IMR-90 (cell line): ENCODE measurements at regions not wholly inside any gene's neighbourhood (a gene's known extent, or its start where the extent isn't known, plus 50 kb on each side); places are given as distances from the start of the nearest gene placed in this dataset.

ENCODE experiments used
- ATAC-seq: fragments of 200-7000 bp; cut with Tn5 transposase; 2 replicates; pipeline ENCODE4 v1.9.1; 2020; ENCODE audit warnings: low read depth, mild to moderate bottlenecking, moderate library complexity
- BruUV-seq: library from RNA; stranded (reverse); fragments of 400-500 nt; replicated peaks from 2 replicates; lab custom pipeline; 2021; lab: Mats Ljungman, UMichigan
- CTCF ChIA-PET: fragments of 300-600 bp; formaldehyde crosslinking; extraction: SDS; loops from one replicate; lab custom pipeline; 2021; ENCODE audit warnings: antibody characterized with exemption; lab: Yijun Ruan, JAX
- POLR2A ChIA-PET: fragments of 300-600 bp; sonication (Branson Sonifier 250); formaldehyde crosslinking; loops from one replicate; lab custom pipeline; 2022; ENCODE audit warnings: antibody characterized with exemption; ENCODE audit not compliant: unreplicated experiment; lab: Charles Lee
- DNase-seq: peaks from one replicate; pipeline ENCODE4 v3.0.0; 2013
- H2AFZ ChIP-seq: replicated peaks from 2 replicates; pipeline ENCODE3; 2013; ENCODE audit warnings: low read length, mild to moderate bottlenecking; ENCODE audit not compliant: poor library complexity
- H2AK5ac ChIP-seq: 2 replicates; pipeline ENCODE4 v1.6.1; 2013; ENCODE audit warnings: low read depth, low read length, inconsistent platforms
- H2AK9ac ChIP-seq: replicated peaks from 2 replicates; pipeline ENCODE3; 2013; ENCODE audit warnings: mild to moderate bottlenecking, low read depth, low read length, moderate library complexity; ENCODE audit not compliant: poor library complexity
- H2BK120ac ChIP-seq: 2 replicates; pipeline ENCODE4 v1.6.1; 2013; ENCODE audit warnings: low read depth, low read length, inconsistent platforms
- H2BK15ac ChIP-seq: 3 replicates; pipeline ENCODE4 v1.6.1; 2013; ENCODE audit warnings: low read depth, low read length, inconsistent platforms
- H2BK20ac ChIP-seq: 2 replicates; pipeline ENCODE4 v1.6.1; 2013; ENCODE audit warnings: low read depth, mild to moderate bottlenecking, inconsistent platforms, low read length, moderate library complexity
- H2BK5ac ChIP-seq: 2 replicates; pipeline ENCODE4 v1.6.1; 2013; ENCODE audit warnings: mild to moderate bottlenecking, low read depth, low read length, inconsistent platforms; ENCODE audit not compliant: poor library complexity, severe bottlenecking
- H3K14ac ChIP-seq: replicated peaks from 2 replicates; pipeline ENCODE4 v1.6.1; 2013; ENCODE audit warnings: low read depth, low read length, inconsistent platforms
- H3K18ac ChIP-seq: 2 replicates; pipeline ENCODE4 v1.6.1; 2013; ENCODE audit warnings: low read depth, low read length, control low read depth
- H3K23ac ChIP-seq: 2 replicates; pipeline ENCODE4 v1.6.1; 2013; ENCODE audit warnings: low read depth, low read length, inconsistent platforms
- H3K27ac ChIP-seq: 2 replicates; pipeline ENCODE4 v1.5.1; 2013; ENCODE audit warnings: mild to moderate bottlenecking, control low read depth, low read length; ENCODE audit not compliant: insufficient read depth
- H3K27me3 ChIP-seq: 2 replicates; pipeline ENCODE4 v1.6.1; 2013; ENCODE audit warnings: low read length; ENCODE audit not compliant: control insufficient read depth, insufficient read depth
- H3K36me3 ChIP-seq: 2 replicates; pipeline ENCODE4 v1.6.1; 2013; ENCODE audit warnings: low read length, mixed read lengths; ENCODE audit not compliant: control insufficient read depth, insufficient read depth
- H3K4ac ChIP-seq: 2 replicates; pipeline ENCODE4 v1.6.1; 2013; ENCODE audit warnings: low read depth, low read length, inconsistent platforms
- H3K4me1 ChIP-seq: 2 replicates; pipeline ENCODE4 v1.6.1; 2013; ENCODE audit warnings: low read length, mixed read lengths; ENCODE audit not compliant: control insufficient read depth, insufficient read depth
- H3K4me2 ChIP-seq: 2 replicates; pipeline ENCODE4 v1.6.1; 2013; ENCODE audit warnings: low read depth, mild to moderate bottlenecking, control low read depth, low read length, moderate library complexity
- H3K4me3 ChIP-seq: 2 replicates; pipeline ENCODE4 v1.5.1; 2013; ENCODE audit warnings: low read depth, mild to moderate bottlenecking, control low read depth, low read length, moderate library complexity; ENCODE audit not compliant: insufficient read depth
- H3K56ac ChIP-seq: 2 replicates; pipeline ENCODE4 v1.6.1; 2013; ENCODE audit warnings: low read length, inconsistent platforms; ENCODE audit not compliant: insufficient read depth; ENCODE audit errors: extremely low read depth
- H3K79me1 ChIP-seq, 2 experiments: 2 replicates each; pipeline ENCODE4 v1.6.1; 2013; ENCODE audit warnings: low read length in 2 of 2, inconsistent platforms in 1 of 2, low read depth in 1 of 2
- H3K9ac ChIP-seq: 2 replicates; pipeline ENCODE4 v1.6.1; 2013; ENCODE audit warnings: low read depth, low read length, control low read depth
- H3K9me1 ChIP-seq: 2 replicates; pipeline ENCODE4 v1.6.1; 2013; ENCODE audit warnings: low read length, inconsistent platforms; ENCODE audit not compliant: insufficient read depth
- H3K9me3 ChIP-seq: 2 replicates; pipeline ENCODE4 v1.6.1; 2013; ENCODE audit warnings: low read length; ENCODE audit not compliant: control insufficient read depth, insufficient read depth
- H4K20me1 ChIP-seq: 2 replicates; pipeline ENCODE4 v1.6.1; 2013; ENCODE audit warnings: low read length, inconsistent platforms; ENCODE audit not compliant: insufficient read depth
- H4K5ac ChIP-seq: 2 replicates; pipeline ENCODE4 v1.6.1; 2013; ENCODE audit warnings: mild to moderate bottlenecking, low read depth, low read length, control low read depth
- H4K8ac ChIP-seq, 2 experiments: 2 replicates each; pipeline ENCODE4 v1.6.1; 2013; ENCODE audit warnings: low read depth in 2 of 2, low read length in 2 of 2, control low read depth in 1 of 2, inconsistent platforms in 1 of 2
- H4K91ac ChIP-seq: 2 replicates; pipeline ENCODE4 v1.6.1; 2013; ENCODE audit warnings: low read depth, low read length, inconsistent platforms; ENCODE audit not compliant: insufficient read depth
- RCOR1 ChIP-seq: IDR thresholded peaks from 2 replicates; pipeline ENCODE4 v1.6.1; 2012; ENCODE audit warnings: mild to moderate bottlenecking, low read length, improper control_type of control experiment; ENCODE audit not compliant: insufficient replicate concordance
- WGBS, 2 experiments: methylation state at CpG; one replicate each; pipeline versions ENCODE4 v1.1.5 to v1.1.7; 2013; ENCODE audit warnings: missing lambda C conversion rate in 2 of 2; ENCODE audit not compliant: insufficient read length in 1 of 2; ENCODE audit errors: extremely low coverage in 2 of 2; 5-methylcytosine and 5-hydroxymethylcytosine counted together
- dilution Hi-C: fragments of 300-500 bp; cut with HindIII; formaldehyde crosslinking; loops from one replicate; pipeline ENCODE4 v1.14.3; 2018; ENCODE audit warnings: low sequenced_read_pairs; ENCODE audit not compliant: unreplicated experiment
- in situ Hi-C: fragments of 300-500 bp; cut with MboI; formaldehyde crosslinking; loops from 3 replicates; pipeline ENCODE4 v1.14.3; 2019; ENCODE audit warnings: low sequenced_read_pairs, inconsistent platforms, mixed read lengths
- intact Hi-C: fragments of 100-400 bp; cut with micrococcal nuclease; formaldehyde crosslinking; loops from 2 replicates; pipeline ENCODE4 v1.10.0; 2022
- TF ChIP-seq, protein P1 (sequence below): fragments of 150-350 bp; IDR thresholded peaks from 2 replicates; pipeline ENCODE4 v1.6.1; 2017; ENCODE audit warnings: mild to moderate bottlenecking, antibody characterized with exemption, low read length, low read depth

DNA sequence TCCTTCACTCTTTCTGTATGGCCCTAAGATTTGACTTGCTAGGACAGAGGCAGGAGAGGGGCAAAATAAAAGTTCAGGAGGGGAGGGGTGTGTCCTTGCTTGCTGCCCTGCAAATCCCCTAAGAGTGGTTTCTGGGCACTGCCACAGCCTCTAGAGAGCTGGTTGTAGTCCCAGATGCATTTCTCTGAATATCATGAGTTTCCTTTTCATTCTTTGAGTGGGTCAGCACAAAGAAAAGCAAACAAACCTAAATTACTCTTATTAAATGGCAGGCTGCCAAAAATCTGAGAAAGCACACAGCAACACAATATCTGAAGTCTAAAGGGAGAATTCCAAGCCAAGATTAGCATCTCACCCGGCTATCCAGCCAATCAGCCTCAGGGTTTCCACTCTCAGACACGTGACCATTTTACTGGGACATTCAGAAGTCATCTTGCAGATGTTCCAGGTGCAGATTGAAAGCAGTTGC is 919.3 kb downstream of the TUSC7 start:
- peaks cover 10% of the 10 kb centered on the region for H3K4me1 ChIP-seq
- peak overlapping the region; percentile 58 for H2AFZ ChIP-seq
- 0 out of 2 replicates have a peak overlapping the region, but pooled peaks have one; percentile 22 for H3K9ac ChIP-seq
- H2BK20ac ChIP-seq: no peak overlapping the region
- H2BK120ac ChIP-seq: peak overlapping the region; percentile 42; the same call in 1 of the 2 replicates
- H4K91ac ChIP-seq: no peak overlapping the region
- H3K4me3 ChIP-seq: no peak overlapping the region
- H3K9me3 ChIP-seq: no peaks in the 10 kb centered on the region
- peak; percentile 92 for DNase-seq
- no TSS peak for BruUV-seq
- no peak overlapping the region for H2BK15ac ChIP-seq
- ChIA-PET CTCF (no interaction called here), POLR2A (no interaction called here)
- peak overlapping the region; percentile 55; the same call in 1 of the 2 replicates for H3K4ac ChIP-seq
- no peak overlapping the region; the same call in 1 of the 2 replicates for H4K5ac ChIP-seq
- H2AK9ac ChIP-seq: no peak overlapping the region
- WGBS, 2 experiments: no CpG with 5 or more reads among the region's 2 CpGs
- peak overlapping the region; percentile 70; the same call in 1 of the 2 replicates for H3K27ac ChIP-seq
- dilution Hi-C loops: no loop called here
- no peaks in the 10 kb centered on the region for H3K27me3 ChIP-seq
- intact Hi-C loops: no loop called here
- H4K20me1 ChIP-seq: no peaks in the 10 kb centered on the region
- ATAC-seq: peak; percentile 68
- in situ Hi-C loops: no loop called here
- H4K8ac ChIP-seq: no peak overlapping the region
- H3K56ac ChIP-seq: no peak overlapping the region
- H3K23ac ChIP-seq: no peak overlapping the region; the same call in 1 of the 2 replicates
- peak overlapping the region; percentile 65 for H3K4me2 ChIP-seq
- no peak overlapping the region for H2AK5ac ChIP-seq
- H3K79me1 ChIP-seq: no peaks in the 10 kb centered on the region
- H3K14ac ChIP-seq: no peak overlapping the region
- no peaks in the 10 kb centered on the region for H3K36me3 ChIP-seq
- TF ChIP-seq, protein P1, sequence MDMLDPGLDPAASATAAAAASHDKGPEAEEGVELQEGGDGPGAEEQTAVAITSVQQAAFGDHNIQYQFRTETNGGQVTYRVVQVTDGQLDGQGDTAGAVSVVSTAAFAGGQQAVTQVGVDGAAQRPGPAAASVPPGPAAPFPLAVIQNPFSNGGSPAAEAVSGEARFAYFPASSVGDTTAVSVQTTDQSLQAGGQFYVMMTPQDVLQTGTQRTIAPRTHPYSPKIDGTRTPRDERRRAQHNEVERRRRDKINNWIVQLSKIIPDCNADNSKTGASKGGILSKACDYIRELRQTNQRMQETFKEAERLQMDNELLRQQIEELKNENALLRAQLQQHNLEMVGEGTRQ: peak; percentile 71
- no peak for TF ChIP-seq RCOR1
- peak overlapping the region; percentile 82 for H3K18ac ChIP-seq
- peak overlapping the region; percentile 21 for H2BK5ac ChIP-seq
- H3K9me1 ChIP-seq: no peaks in the 10 kb centered on the region; the same call in 1 of the 2 replicates
